Lower leg skin (tissue), 4 donors: ENCODE measurements at regions not wholly inside any gene's neighbourhood (a gene's known extent, or its start where the extent isn't known, plus 50 kb on each side); places are given as distances from the start of the nearest gene placed in this dataset.
"Not testable (repeated sequence)": the region's sequence is repeated elsewhere in the genome, so short reads cannot be mapped to it uniquely, and the experiment has no call there.

Source experiments
- DNase-seq, 2 donors: peaks; one replicate each; pipeline ENCODE4 v3.0.0-alpha.2; 2019; ENCODE audit warnings: low spot score in 2 of 2
- H3K4me3 ChIP-seq: fragments of 200-600 bp; sonication (generic); 2 replicates; pipeline ENCODE4 v1.5.1; 2017; ENCODE audit warnings: mild to moderate bottlenecking, low read depth; ENCODE audit not compliant: poor library complexity, severe bottlenecking
- POLR2A ChIP-seq, 2 donors: fragments of 450-650 bp; IDR thresholded peaks; one replicate each; pipeline ENCODE4 v1.6.1; 2016 to 2017; ENCODE audit warnings: antibody characterized with exemption in 2 of 2, mild to moderate bottlenecking in 1 of 2, moderate library complexity in 1 of 2
- WGBS, 2 donors: methylation state at CpG; one replicate each; pipeline ENCODE4 v1.1.5; 2018; 5-methylcytosine and 5-hydroxymethylcytosine counted together
- intact Hi-C: fragments of 100-400 bp; cut with DNase I; formaldehyde crosslinking; loops from one replicate; pipeline ENCODE4 v1.15.0; 2023; ENCODE audit warnings: low total_unique reads
- TF ChIP-seq, protein P1 (sequence below), 3 donors: fragments of 450-650 bp; IDR thresholded peaks; one replicate each; pipeline ENCODE4 v1.5.1; 2016; ENCODE audit warnings: antibody characterized with exemption in 3 of 3, mild to moderate bottlenecking in 3 of 3, moderate library complexity in 2 of 3

GRCh38 chr18:9048236-9048635, 54.3 kb upstream of the NDUFV2 start:
- DNase-seq, result no peak
- H3K4me3 ChIP-seq, result no peak overlapping the region
- TF ChIP-seq, protein P1, sequence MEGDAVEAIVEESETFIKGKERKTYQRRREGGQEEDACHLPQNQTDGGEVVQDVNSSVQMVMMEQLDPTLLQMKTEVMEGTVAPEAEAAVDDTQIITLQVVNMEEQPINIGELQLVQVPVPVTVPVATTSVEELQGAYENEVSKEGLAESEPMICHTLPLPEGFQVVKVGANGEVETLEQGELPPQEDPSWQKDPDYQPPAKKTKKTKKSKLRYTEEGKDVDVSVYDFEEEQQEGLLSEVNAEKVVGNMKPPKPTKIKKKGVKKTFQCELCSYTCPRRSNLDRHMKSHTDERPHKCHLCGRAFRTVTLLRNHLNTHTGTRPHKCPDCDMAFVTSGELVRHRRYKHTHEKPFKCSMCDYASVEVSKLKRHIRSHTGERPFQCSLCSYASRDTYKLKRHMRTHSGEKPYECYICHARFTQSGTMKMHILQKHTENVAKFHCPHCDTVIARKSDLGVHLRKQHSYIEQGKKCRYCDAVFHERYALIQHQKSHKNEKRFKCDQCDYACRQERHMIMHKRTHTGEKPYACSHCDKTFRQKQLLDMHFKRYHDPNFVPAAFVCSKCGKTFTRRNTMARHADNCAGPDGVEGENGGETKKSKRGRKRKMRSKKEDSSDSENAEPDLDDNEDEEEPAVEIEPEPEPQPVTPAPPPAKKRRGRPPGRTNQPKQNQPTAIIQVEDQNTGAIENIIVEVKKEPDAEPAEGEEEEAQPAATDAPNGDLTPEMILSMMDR (IDR thresholded peaks at IDR 0.05), result no peak
- TF ChIP-seq POLR2A (IDR thresholded peaks at IDR 0.05), result no peak
- 88 to 91% methylated on average over 5 of the region's 5 CpGs for WGBS, 2 donors
- intact Hi-C loops, result no loop called here

DNA sequence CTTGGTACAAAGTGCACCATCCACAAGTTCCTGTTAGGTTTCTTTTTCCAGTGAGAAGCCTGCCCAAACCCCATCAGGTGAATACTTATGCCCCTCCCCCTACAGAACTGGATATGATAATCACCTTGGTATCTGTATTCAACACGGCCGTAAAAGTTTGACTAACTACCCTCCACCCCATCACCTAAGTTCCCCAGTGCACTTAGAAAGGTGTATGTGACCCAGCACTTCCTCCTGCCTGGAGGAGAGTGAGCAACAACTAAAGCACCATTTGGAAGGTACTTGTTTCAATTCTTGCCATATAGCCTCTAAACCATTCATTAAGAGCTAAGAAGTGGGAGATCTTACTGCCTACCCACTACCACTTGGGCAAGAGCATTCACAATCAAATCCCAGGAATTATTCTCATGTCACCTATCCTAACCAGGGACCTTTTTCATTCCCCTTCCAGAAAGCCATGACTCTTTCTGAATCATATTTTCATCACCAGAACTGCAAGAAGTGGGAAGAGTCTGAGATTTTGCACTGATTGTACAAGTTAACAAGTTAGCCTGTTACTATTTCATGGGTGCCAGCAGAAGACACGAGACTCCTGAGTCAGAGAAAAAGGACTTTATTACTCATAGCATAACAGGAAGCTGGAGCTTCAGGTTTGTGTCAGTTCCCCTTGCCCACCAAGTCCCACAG, 53.5 kb upstream of the NDUFV2 start:
- no peak overlapping the region for H3K4me3 ChIP-seq
- 60 to 68% methylated on average over 3 of the region's 3 CpGs for WGBS, 2 donors
- TF ChIP-seq, protein P1 (IDR thresholded peaks at IDR 0.05), result no peak
- no peak for TF ChIP-seq POLR2A (IDR thresholded peaks at IDR 0.05)
- intact Hi-C loops, result no loop called here
- no peak for DNase-seq

- H3K4me3 ChIP-seq, result no peak overlapping the region
- intact Hi-C loops, result no loop called here
- no peak for TF ChIP-seq POLR2A (IDR thresholded peaks at IDR 0.05)
- TF ChIP-seq, protein P1 (IDR thresholded peaks at IDR 0.05), result no peak
- no peak for DNase-seq
Observed at GRCh38 chr18:9049495-9049809, 53.0 kb upstream of the NDUFV2 start.

GRCh38 chr18:9050628-9051284, 51.7 kb upstream of the NDUFV2 start:
- 100% methylated on average over 1 of the region's 1 CpG for WGBS, 2 donors
- intact Hi-C loops, H3K4me3 ChIP-seq, DNase-seq: not testable (repeated sequence)
